SK-N-SH (cell line): ENCODE measurements at regions not wholly inside any gene's neighbourhood (a gene's known extent, or its start where the extent isn't known, plus 50 kb on each side); places are given as distances from the start of the nearest gene placed in this dataset.

Experiments
- CTCF ChIA-PET: fragments of 300-600, 350-600 bp; formaldehyde crosslinking; extraction: SDS; loops from one replicate; lab custom pipeline; 2021; lab: Yijun Ruan, JAX
- POLR2A ChIA-PET: fragments of 350-600 bp; sonication (Branson Sonifier 250); formaldehyde crosslinking; extraction: SDS; loops from one replicate; lab custom pipeline; 2020; ENCODE audit warnings: antibody characterized with exemption, inconsistent platforms; lab: Yijun Ruan, JAX
- DNase-seq: peaks from one replicate; pipeline ENCODE4 v3.0.0; 2012
- H2AFZ ChIP-seq: fragments of 200-600 bp; sonication (generic); 2 replicates; pipeline ENCODE4 v1.8.1; 2016; ENCODE audit warnings: antibody characterized with exemption, mild to moderate bottlenecking, low read depth
- H3F3A ChIP-seq: fragments of 200-600 bp; sonication (generic); replicated peaks from 2 replicates; pipeline ENCODE3; 2016; ENCODE audit warnings: antibody characterized with exemption, mild to moderate bottlenecking; ENCODE audit not compliant: insufficient read depth
- H3K27ac ChIP-seq, 2 experiments: fragments of 200-500 bp in 1 of 2; fragments of 200-600 bp in 1 of 2; sonication (Bioruptor generic) in 1 of 2; sonication (generic), shearing (Covaris generic) in 1 of 2; 2 replicates each; pipeline versions ENCODE4 v1.5.1 to v1.6.1; 2014 to 2016; ENCODE audit warnings: low read depth in 2 of 2, inconsistent platforms in 1 of 2, low read length in 1 of 2, mild to moderate bottlenecking in 1 of 2, mixed read lengths in 1 of 2
- H3K27me3 ChIP-seq: fragments of 200-600 bp; sonication (generic), shearing (Covaris generic); 2 replicates; pipeline ENCODE4 v1.6.1; 2016; ENCODE audit warnings: mixed run types; ENCODE audit not compliant: insufficient read depth
- H3K36me3 ChIP-seq, 2 experiments: fragments of 200-500 bp in 1 of 2; fragments of 200-600 bp in 1 of 2; sonication (Bioruptor generic) in 1 of 2; sonication (generic) in 1 of 2; replicated peaks in 1 of 2; 2 replicates each; pipeline versions ENCODE3 to v1.5.1; 2014 to 2016; ENCODE audit warnings: low read length in 1 of 2, mild to moderate bottlenecking in 1 of 2; ENCODE audit not compliant: insufficient read depth in 2 of 2, control insufficient read depth in 1 of 2
- H3K4me1 ChIP-seq, 2 experiments: fragments of 200-500 bp in 1 of 2; fragments of 200-600 bp in 1 of 2; sonication (Bioruptor generic) in 1 of 2; sonication (generic), shearing (Covaris generic) in 1 of 2; 2 replicates each; pipeline versions ENCODE4 v1.5.1 to v1.6.1; 2014 to 2016; ENCODE audit warnings: low read depth in 1 of 2, low read length in 1 of 2, mixed run types in 1 of 2; ENCODE audit not compliant: insufficient read depth in 2 of 2, control insufficient read depth in 1 of 2
- H3K4me2 ChIP-seq: fragments of 200-600 bp; sonication (generic), shearing (Covaris generic); 2 replicates; pipeline ENCODE4 v1.6.1; 2017; ENCODE audit warnings: mixed run types
- H3K4me3 ChIP-seq, 2 experiments: fragments of 200-500 bp in 1 of 2; fragments of 200-600 bp in 1 of 2; sonication (Bioruptor generic) in 1 of 2; sonication (generic), shearing (Covaris generic) in 1 of 2; 2 replicates each; pipeline versions ENCODE4 v1.5.1 to v1.8.1; 2014 to 2016; ENCODE audit warnings: low read depth in 2 of 2, inconsistent platforms in 1 of 2, low read length in 1 of 2, mild to moderate bottlenecking in 1 of 2, mixed read lengths in 1 of 2, moderate library complexity in 1 of 2
- H3K79me2 ChIP-seq: fragments of 200-600 bp; sonication (generic); 2 replicates; pipeline ENCODE4 v1.8.1; 2017; ENCODE audit warnings: mild to moderate bottlenecking; ENCODE audit not compliant: insufficient read depth
- H3K9ac ChIP-seq: fragments of 200-600 bp; sonication (generic); 2 replicates; pipeline ENCODE4 v1.6.1; 2017; ENCODE audit warnings: mixed run types
- H3K9me2 ChIP-seq: fragments of 200-600 bp; sonication (generic); 2 replicates; pipeline ENCODE4 v1.6.1; 2017; ENCODE audit warnings: mixed run types
- H3K9me3 ChIP-seq: fragments of 200-600 bp; sonication (generic); 2 replicates; pipeline ENCODE4 v1.6.1; 2017; ENCODE audit warnings: mixed run types, mild to moderate bottlenecking, moderate library complexity
- H4K20me1 ChIP-seq: fragments of 200-600 bp; sonication (generic); 2 replicates; pipeline ENCODE4 v1.6.1; 2017; ENCODE audit warnings: mild to moderate bottlenecking, mixed run types; ENCODE audit not compliant: insufficient read depth
- CHD2 ChIP-seq: fragments of 150-350 bp; IDR thresholded peaks from 2 replicates; pipeline ENCODE4 v1.6.1; 2018; ENCODE audit warnings: low read length; ENCODE audit not compliant: partially characterized antibody
- CTCF ChIP-seq: fragments of 200-600 bp; sonication (generic); IDR thresholded peaks from 2 replicates; pipeline ENCODE4 v1.6.1; 2017; ENCODE audit warnings: antibody characterized with exemption, mild to moderate bottlenecking, moderate library complexity
- FOXM1 ChIP-seq: IDR thresholded peaks from 2 replicates; pipeline ENCODE4 v1.4.0; 2012; ENCODE audit warnings: low read depth, mild to moderate bottlenecking
- GABPA ChIP-seq: IDR thresholded peaks from 2 replicates; pipeline ENCODE4 v1.4.0; 2012; ENCODE audit warnings: low read depth, mild to moderate bottlenecking
- GATA2 ChIP-seq: sonication (generic); formaldehyde crosslinking; IDR thresholded peaks from 2 replicates; pipeline ENCODE4 v1.5.0; 2020; ENCODE audit warnings: mild to moderate bottlenecking, missing genetic modification reagents
- MAX ChIP-seq: IDR thresholded peaks from 2 replicates; pipeline ENCODE4 v1.4.0; 2012; ENCODE audit warnings: low read depth
- NFIC ChIP-seq: IDR thresholded peaks from 2 replicates; pipeline ENCODE4 v1.4.0; 2012; ENCODE audit warnings: borderline replicate concordance
- RAD21 ChIP-seq: IDR thresholded peaks from 2 replicates; pipeline ENCODE4 v1.6.1; 2012; ENCODE audit warnings: mild to moderate bottlenecking, low read length
- RFX5 ChIP-seq: IDR thresholded peaks from 2 replicates; pipeline ENCODE4 v1.6.1; 2012; ENCODE audit warnings: mild to moderate bottlenecking, improper control_type of control experiment, low read length
- SMC3 ChIP-seq: IDR thresholded peaks from 2 replicates; pipeline ENCODE4 v1.6.1; 2012; ENCODE audit warnings: low read depth, low read length, improper control_type of control experiment
- TAF1 ChIP-seq: IDR thresholded peaks from 2 replicates; pipeline ENCODE4 v1.6.1; 2012; ENCODE audit warnings: low read depth, mild to moderate bottlenecking, low read length, moderate library complexity, borderline replicate concordance
- TCF12 ChIP-seq: IDR thresholded peaks from 2 replicates; pipeline ENCODE4 v1.4.0; 2012
- ZBTB33 ChIP-seq: IDR thresholded peaks from 2 replicates; pipeline ENCODE4 v1.4.0; 2012; ENCODE audit warnings: low read depth, borderline replicate concordance
- WGBS: methylation state at CpG from one replicate; pipeline ENCODE4 v1.1.6; 2017; ENCODE audit warnings: low lambda C conversion rate; 5-methylcytosine and 5-hydroxymethylcytosine counted together
- TF ChIP-seq, protein P1 (sequence below): IDR thresholded peaks from 2 replicates; pipeline ENCODE4; 2012
- TF ChIP-seq, protein P2 (sequence below): IDR thresholded peaks from 2 replicates; pipeline ENCODE4 v1.6.1; 2012; ENCODE audit warnings: mild to moderate bottlenecking, low read depth, low read length, moderate library complexity

DNA sequence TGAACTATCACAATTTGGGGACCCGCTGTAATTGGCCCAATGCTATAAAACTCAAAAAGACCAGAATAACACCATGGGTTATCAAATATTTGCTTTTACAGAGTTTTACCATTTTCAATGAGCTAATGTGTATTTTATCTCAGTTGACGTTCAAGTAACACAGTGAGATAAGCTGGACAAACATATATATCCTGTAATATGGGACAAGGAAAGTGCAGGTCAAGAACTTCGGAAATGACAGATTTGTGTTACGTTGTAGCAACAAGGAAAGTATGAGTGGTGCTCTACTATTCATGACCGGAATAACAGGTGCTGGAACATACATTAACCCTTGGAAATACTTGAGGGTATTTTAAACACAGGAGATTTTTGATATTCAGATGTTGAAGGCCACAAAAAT is 566.4 kb upstream of the FLRT2 start:
- H3K27me3 ChIP-seq: no peaks in the 10 kb centered on the region
- H3F3A ChIP-seq: no peaks in the 10 kb centered on the region
- no peaks in the 10 kb centered on the region for H3K9me3 ChIP-seq
- WGBS: 8% methylated on average over 5 of the region's 5 CpGs
- H3K4me2 ChIP-seq: no peak overlapping the region
- H3K9ac ChIP-seq: no peak overlapping the region
- no peaks in the 10 kb centered on the region for H4K20me1 ChIP-seq
- no peak overlapping the region for H2AFZ ChIP-seq
- H3K4me1 ChIP-seq: no peaks in the 10 kb centered on the region
- ChIA-PET POLR2A (no interaction called here), CTCF (no interaction called here)
- no peak overlapping the region for H3K27ac ChIP-seq
- DNase-seq: no peak
- no peaks in the 10 kb centered on the region for H3K9me2 ChIP-seq
- no peaks in the 10 kb centered on the region for H3K79me2 ChIP-seq
- H3K36me3 ChIP-seq: no peaks in the 10 kb centered on the region
- H3K4me3 ChIP-seq: no peak overlapping the region
- TF ChIP-seq CHD2: no peak
- TF ChIP-seq MAX: no peak
- TF ChIP-seq NFIC: no peak
- TF ChIP-seq, protein P1, sequence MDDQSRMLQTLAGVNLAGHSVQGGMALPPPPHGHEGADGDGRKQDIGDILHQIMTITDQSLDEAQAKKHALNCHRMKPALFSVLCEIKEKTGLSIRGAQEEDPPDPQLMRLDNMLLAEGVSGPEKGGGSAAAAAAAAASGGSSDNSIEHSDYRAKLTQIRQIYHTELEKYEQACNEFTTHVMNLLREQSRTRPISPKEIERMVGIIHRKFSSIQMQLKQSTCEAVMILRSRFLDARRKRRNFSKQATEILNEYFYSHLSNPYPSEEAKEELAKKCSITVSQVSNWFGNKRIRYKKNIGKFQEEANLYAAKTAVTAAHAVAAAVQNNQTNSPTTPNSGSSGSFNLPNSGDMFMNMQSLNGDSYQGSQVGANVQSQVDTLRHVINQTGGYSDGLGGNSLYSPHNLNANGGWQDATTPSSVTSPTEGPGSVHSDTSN: no peak
- no peak for TF ChIP-seq RAD21
- TF ChIP-seq GABPA: no peak
- TF ChIP-seq, protein P2, sequence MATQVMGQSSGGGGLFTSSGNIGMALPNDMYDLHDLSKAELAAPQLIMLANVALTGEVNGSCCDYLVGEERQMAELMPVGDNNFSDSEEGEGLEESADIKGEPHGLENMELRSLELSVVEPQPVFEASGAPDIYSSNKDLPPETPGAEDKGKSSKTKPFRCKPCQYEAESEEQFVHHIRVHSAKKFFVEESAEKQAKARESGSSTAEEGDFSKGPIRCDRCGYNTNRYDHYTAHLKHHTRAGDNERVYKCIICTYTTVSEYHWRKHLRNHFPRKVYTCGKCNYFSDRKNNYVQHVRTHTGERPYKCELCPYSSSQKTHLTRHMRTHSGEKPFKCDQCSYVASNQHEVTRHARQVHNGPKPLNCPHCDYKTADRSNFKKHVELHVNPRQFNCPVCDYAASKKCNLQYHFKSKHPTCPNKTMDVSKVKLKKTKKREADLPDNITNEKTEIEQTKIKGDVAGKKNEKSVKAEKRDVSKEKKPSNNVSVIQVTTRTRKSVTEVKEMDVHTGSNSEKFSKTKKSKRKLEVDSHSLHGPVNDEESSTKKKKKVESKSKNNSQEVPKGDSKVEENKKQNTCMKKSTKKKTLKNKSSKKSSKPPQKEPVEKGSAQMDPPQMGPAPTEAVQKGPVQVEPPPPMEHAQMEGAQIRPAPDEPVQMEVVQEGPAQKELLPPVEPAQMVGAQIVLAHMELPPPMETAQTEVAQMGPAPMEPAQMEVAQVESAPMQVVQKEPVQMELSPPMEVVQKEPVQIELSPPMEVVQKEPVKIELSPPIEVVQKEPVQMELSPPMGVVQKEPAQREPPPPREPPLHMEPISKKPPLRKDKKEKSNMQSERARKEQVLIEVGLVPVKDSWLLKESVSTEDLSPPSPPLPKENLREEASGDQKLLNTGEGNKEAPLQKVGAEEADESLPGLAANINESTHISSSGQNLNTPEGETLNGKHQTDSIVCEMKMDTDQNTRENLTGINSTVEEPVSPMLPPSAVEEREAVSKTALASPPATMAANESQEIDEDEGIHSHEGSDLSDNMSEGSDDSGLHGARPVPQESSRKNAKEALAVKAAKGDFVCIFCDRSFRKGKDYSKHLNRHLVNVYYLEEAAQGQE: no peak
- no peak for TF ChIP-seq CTCF

GRCh38 chr14:84965279-84965678 is 564.7 kb upstream of the FLRT2 start:
- CTCF ChIA-PET: no interaction called here

More at GRCh38 chr14:84965279-84965678, 564.7 kb upstream of the FLRT2 start:
- H3K27me3 ChIP-seq: no peaks in the 10 kb centered on the region; the same call in 1 of the 2 replicates
- H3K9me3 ChIP-seq: no peaks in the 10 kb centered on the region
- H3K4me2 ChIP-seq: no peak overlapping the region
- POLR2A ChIA-PET: no interaction called here
- H3F3A ChIP-seq: no peaks in the 10 kb centered on the region
- no peak for DNase-seq
- TF ChIP-seq, protein P1: no peak
- TF ChIP-seq, protein P2: no peak
- TF ChIP-seq FOXM1 (no peak), TAF1 (no peak), RFX5 (no peak), ZBTB33 (no peak), GATA2 (CRISPR knock-in tag) (no peak), SMC3 (no peak), TCF12 (no peak)
- no peaks in the 10 kb centered on the region for H3K79me2 ChIP-seq
- H4K20me1 ChIP-seq: no peaks in the 10 kb centered on the region
- no peak overlapping the region for H2AFZ ChIP-seq
- H3K4me1 ChIP-seq: no peaks in the 10 kb centered on the region
- no peak overlapping the region for H3K27ac ChIP-seq
- no peaks in the 10 kb centered on the region for H3K36me3 ChIP-seq
- no peak overlapping the region for H3K9ac ChIP-seq
- WGBS: under 1% methylated on average over 4 of the region's 4 CpGs
- H3K9me2 ChIP-seq: no peaks in the 10 kb centered on the region
- H3K4me3 ChIP-seq: no peak overlapping the region
